ENCODE measurements at regions not wholly inside any gene's neighbourhood (a gene's known extent, or its start where the extent isn't known, plus 50 kb on each side); places are given as distances from the start of the nearest gene placed in this dataset.
A peak's percentile ranks its signal among the peaks of the same experiment; 100 is the strongest.

GRCh38 chr2:139271879-139272278, 491.7 kb upstream of the NXPH2 start:
- H3K23ac ChIP-seq (ENCODE audit: insufficient read length, low read depth, low read length), result no peak overlapping the region
- Mint-ChIP-seq H3K4me3 (no peak overlapping the region), H3K27ac (peak overlapping the region in 1 of 3 experiments; percentile 37; a peak in 1 of 7 replicates), H3K4me1 (peaks cover 12 to 13% of the 10 kb centered on the region in 2 experiments), H3K27me3 (ENCODE audit: low read depth) (no peaks in the 10 kb centered on the region), H3K9me3 (no peaks in the 10 kb centered on the region), H3K36me3 (ENCODE audit: insufficient read depth in 1 of 3, low read depth in 3 of 3) (no peaks in the 10 kb centered on the region; a peak in 2 of 7 replicates)
- H3T11ph ChIP-seq (ENCODE audit: low read length), result no peak overlapping the region
- no peak overlapping the region for H2BK12ac ChIP-seq (ENCODE audit: insufficient read length, low read depth, low read length)
- no peak overlapping the region for H4K91ac ChIP-seq (ENCODE audit: insufficient read length, low read depth, low read length)
- no peak overlapping the region for H4K8ac ChIP-seq (replicated peaks; ENCODE audit: insufficient read length, low read depth, low read length)
- no peak overlapping the region for H3K14ac ChIP-seq (ENCODE audit: insufficient read depth, low read length)
- no peak overlapping the region for H2AFZ ChIP-seq (ENCODE audit: low read length)
- H2BK15ac ChIP-seq (ENCODE audit: low read depth, low read length), result no peak overlapping the region
- no peak overlapping the region for H3K56ac ChIP-seq (ENCODE audit: insufficient read length, low read depth, low read length)
- H2BK120ac ChIP-seq (ENCODE audit: low read depth, low read length, poor library complexity, severe bottlenecking), result no peak overlapping the region
- WGBS (ENCODE audit: extremely low coverage, insufficient read length, low lambda C conversion rate), result no CpG with 5 or more reads among the region's 1 CpG
- H3K79me1 ChIP-seq (ENCODE audit: insufficient read depth, low read depth, low read length, poor library complexity, severe bottlenecking), result no peaks in the 10 kb centered on the region
- DNase-seq, result no peak
- no peak overlapping the region for H4K5ac ChIP-seq (ENCODE audit: insufficient read length, low read depth, low read length)
- H3K27ac ChIP-seq (ENCODE audit: insufficient read length, low read depth, low read length), result no peak overlapping the region
- TF ChIP-seq CTCF (conservative IDR thresholded peaks at IDR 0.05), result no peak
- H2AK5ac ChIP-seq (ENCODE audit: insufficient read length, low read length), result no peak overlapping the region
- no peaks in the 10 kb centered on the region for H4K20me1 ChIP-seq (ENCODE audit: control insufficient read depth, insufficient read depth, insufficient read length)
- H3K79me2 ChIP-seq (ENCODE audit: insufficient read depth, low read length), result no peaks in the 10 kb centered on the region
- H3K23me2 ChIP-seq (ENCODE audit: insufficient read length, low read depth, low read length, poor library complexity, severe bottlenecking), result no peaks in the 10 kb centered on the region
- no peak overlapping the region for H2BK20ac ChIP-seq (ENCODE audit: low read depth, low read length, poor library complexity, severe bottlenecking)
- no peaks in the 10 kb centered on the region for H3K9me3 ChIP-seq (ENCODE audit: control insufficient read depth, low read depth, low read length)
- H3K4ac ChIP-seq (ENCODE audit: low read depth, low read length), result no peak overlapping the region
- H3K18ac ChIP-seq (ENCODE audit: insufficient read length, low read depth, low read length), result no peak overlapping the region
- H3K9ac ChIP-seq (ENCODE audit: extremely low read depth, insufficient read length, low read length), result no peak overlapping the region
- no peak overlapping the region for H2BK5ac ChIP-seq (ENCODE audit: insufficient read length, low read length)
- H3K27me3 ChIP-seq (ENCODE audit: insufficient read depth, low read length), result no peaks in the 10 kb centered on the region
- H3K4me2 ChIP-seq (ENCODE audit: insufficient read depth, insufficient read length, low read length), result no peak overlapping the region
- H3K4me1 ChIP-seq (ENCODE audit: insufficient read depth, low read length), result no peaks in the 10 kb centered on the region
